MM.1S (cell line): ENCODE measurements at regions not wholly inside any gene's neighbourhood (a gene's known extent, or its start where the extent isn't known, plus 50 kb on each side); places are given as distances from the start of the nearest gene placed in this dataset.

Source experiments
- EZH2 ChIP-seq: fragments of 300-600 bp; sonication (generic); optimal IDR thresholded peaks from 2 replicates; pipeline ENCODE3; 2017; ENCODE audit warnings: low read depth, mild to moderate bottlenecking, antibody characterized with exemption, low read length, mixed read lengths
- EZH2phosphoT487 ChIP-seq: fragments of 300-600 bp; sonication (generic); IDR thresholded peaks from 2 replicates; pipeline ENCODE4 v1.6.1; 2018; ENCODE audit warnings: antibody characterized with exemption, low read length
- TF ChIP-seq, protein P1 (sequence below): fragments of 300-600 bp; sonication (generic); IDR thresholded peaks from 2 replicates; pipeline ENCODE4 v1.5.1; 2016; ENCODE audit warnings: antibody characterized with exemption, low read length, mixed read lengths

DNA sequence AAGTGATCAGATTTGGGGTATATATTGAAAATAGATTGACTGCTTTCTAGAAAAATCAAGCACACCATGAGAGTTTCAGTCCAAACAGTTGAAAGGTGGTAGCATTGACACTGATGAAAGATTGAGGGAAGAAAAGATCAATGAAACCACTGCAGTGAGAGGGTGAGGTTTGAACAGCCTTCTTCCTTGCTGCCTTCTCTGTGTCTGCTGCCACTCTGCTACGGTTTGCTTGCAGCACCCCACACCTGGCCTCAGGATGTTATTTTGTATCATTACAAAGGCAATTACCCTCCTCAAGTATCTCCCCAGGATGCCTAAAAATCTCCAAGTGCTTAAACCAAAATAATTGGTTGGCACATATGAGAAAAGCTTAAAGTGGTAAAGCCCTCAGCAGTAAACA is 683.6 kb upstream of the ARPP21 start:
- TF ChIP-seq, protein P1, sequence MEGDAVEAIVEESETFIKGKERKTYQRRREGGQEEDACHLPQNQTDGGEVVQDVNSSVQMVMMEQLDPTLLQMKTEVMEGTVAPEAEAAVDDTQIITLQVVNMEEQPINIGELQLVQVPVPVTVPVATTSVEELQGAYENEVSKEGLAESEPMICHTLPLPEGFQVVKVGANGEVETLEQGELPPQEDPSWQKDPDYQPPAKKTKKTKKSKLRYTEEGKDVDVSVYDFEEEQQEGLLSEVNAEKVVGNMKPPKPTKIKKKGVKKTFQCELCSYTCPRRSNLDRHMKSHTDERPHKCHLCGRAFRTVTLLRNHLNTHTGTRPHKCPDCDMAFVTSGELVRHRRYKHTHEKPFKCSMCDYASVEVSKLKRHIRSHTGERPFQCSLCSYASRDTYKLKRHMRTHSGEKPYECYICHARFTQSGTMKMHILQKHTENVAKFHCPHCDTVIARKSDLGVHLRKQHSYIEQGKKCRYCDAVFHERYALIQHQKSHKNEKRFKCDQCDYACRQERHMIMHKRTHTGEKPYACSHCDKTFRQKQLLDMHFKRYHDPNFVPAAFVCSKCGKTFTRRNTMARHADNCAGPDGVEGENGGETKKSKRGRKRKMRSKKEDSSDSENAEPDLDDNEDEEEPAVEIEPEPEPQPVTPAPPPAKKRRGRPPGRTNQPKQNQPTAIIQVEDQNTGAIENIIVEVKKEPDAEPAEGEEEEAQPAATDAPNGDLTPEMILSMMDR: no peak
- TF ChIP-seq EZH2phosphoT487 (no peak), EZH2 (no peak)
